ENCODE measurements at regions not wholly inside any gene's neighbourhood (a gene's known extent, or its start where the extent isn't known, plus 50 kb on each side); places are given as distances from the start of the nearest gene placed in this dataset.

- TF ChIP-seq XRCC5 (optimal IDR thresholded peaks at IDR 0.05; ENCODE audit: low read length) (no peak), SMC3 (IDR thresholded peaks at IDR 0.05; ENCODE audit: low read length) (no peak), CTCF (CRISPR knock-in tag; IDR thresholded peaks at IDR 0.05) (no peak), ZEB1 (IDR thresholded peaks at IDR 0.05; ENCODE audit: insufficient replicate concordance, low read depth) (no peak), ZNF670 (CRISPR knock-in tag; IDR thresholded peaks at IDR 0.05; ENCODE audit: borderline replicate concordance) (no peak), SATB2 (CRISPR knock-in tag; IDR thresholded peaks at IDR 0.05) (no peak)
Measured at GRCh38 chr15:38626443-38627050, 61.9 kb upstream of the RASGRP1 start.
